Limb (tissue), 2 donors: ENCODE measurements at regions not wholly inside any gene's neighbourhood (a gene's known extent, or its start where the extent isn't known, plus 50 kb on each side); places are given as distances from the start of the nearest gene placed in this dataset.

Experiments
- DNase-seq, 2 donors: peaks; one replicate each; pipeline ENCODE4 v3.0.0-alpha.2; 2016; ENCODE audit errors: extremely low spot score in 2 of 2

DNA sequence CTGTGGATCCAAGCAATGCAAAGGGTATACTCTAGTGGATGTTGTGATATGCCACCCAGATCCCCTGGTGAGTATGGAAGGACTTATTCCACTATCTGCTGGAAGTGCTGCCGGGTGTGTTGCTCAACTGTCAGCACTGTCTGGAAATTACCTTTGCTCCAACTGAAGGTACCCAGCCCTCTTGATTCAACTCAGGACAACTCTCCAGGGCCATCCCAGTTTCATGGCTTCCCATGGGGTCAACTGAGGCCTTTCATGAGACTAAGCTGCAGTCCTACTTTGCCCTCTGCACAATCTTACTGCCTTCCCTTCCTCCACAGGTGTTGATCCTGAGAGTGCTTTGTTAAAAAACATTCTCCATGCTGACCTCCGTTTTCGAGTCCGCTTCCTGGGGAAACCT lies 99.8 kb downstream of the SPRY1 start:
- no peak for DNase-seq

DNA sequence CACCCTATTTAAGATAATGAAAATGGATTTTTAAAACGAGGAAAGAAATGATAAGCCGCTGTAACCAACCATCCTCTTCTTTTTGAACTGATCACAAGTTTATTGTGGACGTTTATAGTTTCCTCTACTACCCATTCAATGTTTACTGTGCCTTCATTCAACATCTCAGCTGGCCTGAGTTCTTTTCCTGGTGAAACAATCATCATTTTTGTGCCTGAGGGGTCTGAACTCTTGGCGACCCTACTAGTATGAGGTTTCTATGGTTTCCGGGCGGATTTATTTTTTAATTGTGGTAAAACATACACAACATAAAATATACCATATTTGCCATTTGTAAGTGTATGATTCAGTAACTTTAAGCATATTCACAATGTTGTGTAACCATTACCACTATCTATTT lies 100.7 kb downstream of the SPRY1 start:
- no peak for DNase-seq

DNA sequence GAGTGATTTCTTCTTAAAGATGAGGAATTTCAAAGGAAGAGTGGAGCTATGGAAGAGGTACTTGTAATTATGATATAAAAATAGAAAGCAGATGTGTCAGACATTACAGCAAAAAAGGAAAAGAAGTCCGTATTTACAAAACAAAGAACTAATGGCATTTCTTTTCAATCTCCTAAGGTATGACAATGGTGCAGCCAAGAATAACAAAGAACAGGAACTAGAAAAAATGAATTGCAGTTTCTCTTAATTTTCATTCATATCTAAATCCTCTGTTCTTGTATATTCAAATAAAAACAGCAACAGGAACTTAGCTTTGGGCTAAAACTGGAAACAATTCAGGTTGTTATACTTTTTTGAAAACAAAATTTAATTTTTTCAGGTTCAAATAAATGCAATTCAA lies 105.1 kb downstream of the SPRY1 start:
- DNase-seq, result no peak

DNA sequence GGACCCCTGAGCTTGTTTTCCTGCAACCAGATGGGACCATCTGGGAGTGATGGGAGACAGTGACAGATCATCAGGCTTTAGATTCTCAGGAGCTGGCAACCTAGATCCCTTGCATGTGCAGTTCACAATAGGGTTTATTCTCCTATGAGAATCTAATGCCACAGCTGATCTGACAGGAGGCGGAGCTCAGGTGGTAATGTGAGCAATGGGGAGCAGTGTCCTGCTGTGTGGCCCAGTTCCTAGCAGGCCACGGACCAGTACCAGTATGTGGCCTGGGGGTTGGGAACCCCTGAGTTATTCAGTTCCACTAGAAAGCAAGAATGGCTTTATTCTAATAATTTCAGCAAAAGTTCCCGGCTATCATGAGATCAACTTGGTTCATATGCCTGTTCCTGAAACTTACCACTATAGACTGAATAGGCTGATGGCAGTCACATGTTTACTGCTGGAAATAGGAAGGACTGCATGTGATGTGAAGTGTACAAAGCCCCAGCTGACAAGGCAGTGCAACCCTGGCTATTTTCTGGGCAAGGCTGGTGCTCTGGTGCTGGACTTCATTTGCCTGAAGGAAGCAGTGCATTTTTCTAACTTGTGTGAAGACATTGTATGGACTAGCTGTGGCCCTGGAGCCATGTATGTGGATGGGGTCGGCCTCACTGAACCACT lies 107.2 kb downstream of the SPRY1 start:
- no peak for DNase-seq

DNA sequence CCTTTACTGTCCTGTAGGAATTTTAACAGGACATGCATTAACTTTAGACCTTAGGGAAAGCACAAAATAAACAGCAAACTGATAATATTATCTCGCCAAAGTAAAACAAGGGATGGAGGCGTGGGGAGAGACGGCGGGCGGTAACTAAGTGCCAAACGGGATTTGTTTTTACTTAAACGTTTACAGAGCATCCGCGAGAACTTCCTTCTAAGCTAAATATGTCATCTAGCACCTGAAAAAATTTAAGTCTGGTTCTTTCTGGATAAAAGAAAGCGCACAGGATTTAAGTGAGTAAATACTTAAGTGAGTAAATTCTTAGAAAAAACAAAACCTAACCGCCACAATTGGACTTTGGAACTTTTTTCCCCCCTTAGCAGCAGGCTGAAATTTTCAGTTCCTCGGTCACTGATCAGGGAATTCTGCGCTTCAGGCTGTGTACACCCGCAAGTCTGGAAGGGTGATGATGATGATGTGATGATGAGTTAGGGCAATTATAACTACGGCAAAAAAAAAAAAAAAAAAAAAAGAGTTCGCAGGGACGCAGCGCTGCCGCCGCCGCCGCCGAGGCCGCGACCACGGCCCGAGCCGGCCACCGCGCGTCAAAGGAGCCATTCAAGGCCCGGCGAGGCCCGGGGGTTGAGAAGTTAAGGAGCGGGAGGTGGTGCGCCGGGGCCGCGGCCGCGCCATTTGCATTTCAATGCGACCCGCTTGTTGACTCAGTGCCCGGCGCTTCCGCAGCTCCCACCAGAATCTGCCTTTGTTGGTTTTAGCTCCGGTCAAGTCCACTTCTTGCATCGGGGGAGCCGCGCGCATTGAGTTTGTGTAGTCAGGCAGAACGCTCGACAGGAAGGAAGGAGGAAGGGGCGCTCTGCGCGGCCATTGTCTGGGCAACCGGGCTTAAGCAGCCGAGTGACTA lies 108.8 kb downstream of the SPRY1 start:
- peak; percentile 76 to 85 for DNase-seq

DNA sequence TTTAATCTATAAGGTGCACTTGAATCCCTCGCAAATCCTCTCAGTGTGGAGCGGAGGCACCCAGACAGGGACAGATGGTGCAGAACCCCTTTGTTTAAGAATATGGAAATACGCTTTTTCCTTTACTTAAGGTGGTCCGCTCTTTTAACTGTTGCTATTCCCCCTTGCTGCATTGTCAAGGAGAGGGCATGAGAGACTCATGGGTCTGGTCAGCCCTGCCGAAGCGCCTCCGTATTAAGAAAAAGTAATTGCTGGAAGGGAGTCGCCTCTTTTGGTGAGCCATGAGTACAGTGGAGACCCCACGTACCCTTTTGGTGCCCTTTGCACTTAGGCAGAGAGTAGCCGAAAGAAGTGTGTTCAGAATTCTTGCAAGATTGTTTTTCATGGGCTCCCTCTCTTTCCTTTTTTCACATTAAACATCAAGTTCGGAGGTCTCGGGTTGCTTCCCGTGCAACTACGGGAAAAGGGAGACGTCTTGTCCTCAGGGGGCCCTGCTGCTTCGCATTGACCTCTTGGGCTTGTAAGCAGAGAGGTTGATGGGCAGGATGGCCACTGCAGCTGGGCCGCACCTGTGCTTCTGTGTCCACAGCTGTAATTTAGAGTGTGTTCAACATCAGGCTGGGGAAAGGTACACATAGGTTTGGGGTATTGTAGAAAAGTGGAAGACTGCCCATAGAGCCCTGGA lies 109.6 kb downstream of the SPRY1 start:
- DNase-seq, result no peak

DNA sequence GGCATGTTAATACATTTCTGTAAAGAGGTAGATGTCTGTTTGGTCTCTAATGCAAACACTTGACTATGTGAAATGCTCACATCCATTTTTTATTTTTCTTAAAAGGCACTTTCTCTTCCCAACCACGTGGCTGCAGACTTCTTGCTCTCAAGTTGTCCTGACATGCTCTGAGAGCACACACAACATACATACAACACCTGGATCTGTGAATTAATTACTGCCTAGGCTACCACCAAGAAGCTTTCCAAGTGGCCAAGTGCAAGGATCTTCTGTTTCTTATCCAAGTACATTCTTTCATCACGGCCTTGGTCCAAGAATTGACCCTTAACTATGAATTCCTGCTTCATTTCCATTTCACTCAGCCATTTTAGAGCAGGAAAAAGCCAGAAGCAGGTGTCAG lies 110.8 kb downstream of the SPRY1 start:
- no peak for DNase-seq

DNA sequence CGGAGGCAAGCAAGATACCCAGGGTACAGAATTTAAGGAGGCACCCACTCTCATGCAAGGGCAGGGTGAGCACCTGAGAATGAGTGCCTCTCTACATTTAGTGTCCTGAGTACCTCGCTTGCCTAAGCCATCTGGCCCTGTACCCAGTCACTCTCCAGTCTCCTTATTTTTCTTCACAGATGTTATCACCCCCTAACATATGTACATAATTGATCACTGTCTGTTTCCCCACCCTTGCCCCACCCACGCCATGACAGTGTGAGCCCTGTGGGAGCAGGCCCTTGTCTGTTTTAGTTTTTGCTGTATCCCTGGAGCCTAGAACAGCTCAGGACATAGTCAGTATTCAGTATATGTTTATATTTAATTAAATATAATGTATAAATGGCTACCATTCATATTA lies 113.6 kb downstream of the SPRY1 start:
- DNase-seq, result no peak

DNA sequence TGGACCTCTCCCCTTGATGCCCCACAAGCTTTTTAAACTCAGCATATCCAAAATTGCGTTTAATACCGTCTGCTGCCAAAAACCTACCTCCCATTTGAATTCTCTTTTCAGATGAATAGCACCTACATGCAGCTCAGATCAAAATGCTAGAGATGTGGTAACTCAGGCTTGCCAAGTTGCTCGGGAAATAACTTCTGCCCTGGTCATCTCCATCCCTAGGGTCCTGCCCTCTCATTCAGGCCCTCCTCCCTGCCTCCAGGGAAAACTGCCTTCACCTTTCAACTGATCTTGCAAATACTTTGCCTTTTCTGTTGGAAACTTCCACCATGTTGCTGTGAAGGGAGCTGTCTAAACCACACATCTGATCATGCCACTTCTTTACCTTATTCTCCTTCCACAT lies 114.1 kb downstream of the SPRY1 start:
- no peak for DNase-seq

DNA sequence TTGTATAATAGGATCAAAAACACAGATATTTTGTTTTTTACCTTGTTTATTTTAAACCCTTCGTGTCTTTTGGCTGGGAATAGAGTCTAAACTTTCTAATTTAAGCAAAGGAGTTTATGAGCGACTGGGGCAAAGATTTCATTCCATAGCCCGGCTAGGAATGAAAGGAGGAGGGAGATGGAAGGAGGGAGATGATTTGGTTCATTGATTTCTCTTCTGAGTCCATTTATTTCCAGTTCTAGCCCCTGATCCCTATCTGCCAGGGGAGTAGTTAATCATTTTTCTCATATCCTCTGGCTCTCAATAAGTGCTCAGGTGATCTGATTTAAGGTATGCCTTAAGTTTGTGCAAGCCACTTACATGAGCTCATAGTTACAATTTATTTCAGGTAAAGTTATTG lies 120.0 kb downstream of the SPRY1 start:
- DNase-seq, result no peak

DNA sequence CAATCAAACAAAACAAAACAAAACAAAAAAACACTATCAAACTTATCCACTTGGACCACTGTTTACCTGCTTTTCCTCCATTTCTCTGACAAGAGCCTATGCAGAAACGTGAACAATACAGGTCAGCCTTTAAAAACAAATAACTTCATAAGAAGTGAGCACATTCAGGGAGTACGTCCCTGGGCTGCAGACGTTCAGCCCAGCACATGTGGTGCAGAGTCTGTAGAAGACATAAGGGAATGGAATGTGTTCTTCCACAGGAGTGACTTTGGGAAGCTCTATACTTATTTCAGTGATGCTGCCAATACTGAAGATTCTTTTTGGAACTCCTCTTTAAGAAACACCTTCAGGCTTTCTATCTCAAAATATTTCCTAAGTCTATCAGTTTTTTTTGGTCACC lies 120.6 kb downstream of the SPRY1 start:
- DNase-seq, result peak in 1 of 2 donors; percentile 30

DNA sequence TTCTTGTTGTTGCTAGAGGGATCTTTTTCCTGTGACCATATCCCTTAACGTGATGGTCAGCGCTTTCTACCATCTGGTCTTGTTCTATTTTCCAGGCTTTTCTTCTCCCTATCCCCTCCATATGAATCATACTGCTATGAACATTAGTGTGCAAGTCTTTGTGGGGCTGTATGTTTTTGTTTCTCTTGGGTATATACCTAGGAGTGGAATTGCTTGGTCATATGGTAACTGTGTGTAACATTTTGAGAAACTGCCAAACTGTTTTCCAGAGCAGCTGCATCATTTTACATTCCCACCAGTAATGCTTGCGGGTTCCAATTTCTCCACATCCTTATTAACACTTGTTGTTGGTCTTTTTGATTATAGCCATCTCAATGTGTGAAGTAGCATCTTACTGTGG lies 121.4 kb downstream of the SPRY1 start:
- no peak for DNase-seq

DNA sequence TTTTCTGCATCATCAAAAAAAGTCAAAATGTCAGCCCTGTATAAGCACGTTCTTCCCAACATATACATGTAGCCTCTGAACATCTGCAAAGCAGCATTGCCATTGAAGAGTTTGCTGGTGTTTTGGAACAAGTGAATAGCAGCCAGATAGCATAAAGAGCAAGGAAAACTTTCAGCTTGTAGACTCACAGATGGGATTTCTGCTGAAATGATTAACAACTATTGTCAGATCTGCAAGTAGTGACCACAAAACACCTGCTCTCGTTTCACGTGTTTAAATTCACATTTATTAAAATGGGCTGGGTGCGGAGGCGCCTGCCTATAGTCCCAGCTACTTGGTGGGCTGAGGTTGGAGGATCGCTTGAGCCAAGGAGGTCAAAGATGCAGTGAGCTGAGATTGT lies 123.7 kb downstream of the SPRY1 start:
- peak in 1 of 2 donors; percentile 67 for DNase-seq

DNA sequence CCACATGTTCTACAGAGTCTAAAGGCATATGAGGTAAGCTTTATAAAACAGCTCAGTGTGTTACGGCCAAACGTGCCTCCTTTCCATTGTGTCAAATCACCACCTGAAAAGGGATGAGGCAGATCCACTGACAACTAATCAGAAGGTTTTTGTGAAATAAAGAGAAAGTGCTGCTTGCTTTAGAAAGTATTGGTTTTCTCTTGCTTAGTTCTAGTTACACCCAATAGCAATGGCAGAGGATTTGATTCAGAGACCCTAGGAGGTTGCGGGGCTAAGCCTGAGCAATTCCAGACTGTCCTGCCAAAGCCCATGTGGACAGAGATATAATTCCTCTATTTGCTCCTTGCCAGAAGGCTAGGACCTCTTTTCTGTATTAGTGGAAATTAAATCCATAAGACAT lies 125.5 kb downstream of the SPRY1 start:
- peak in 1 of 2 donors; percentile 46 for DNase-seq

DNA sequence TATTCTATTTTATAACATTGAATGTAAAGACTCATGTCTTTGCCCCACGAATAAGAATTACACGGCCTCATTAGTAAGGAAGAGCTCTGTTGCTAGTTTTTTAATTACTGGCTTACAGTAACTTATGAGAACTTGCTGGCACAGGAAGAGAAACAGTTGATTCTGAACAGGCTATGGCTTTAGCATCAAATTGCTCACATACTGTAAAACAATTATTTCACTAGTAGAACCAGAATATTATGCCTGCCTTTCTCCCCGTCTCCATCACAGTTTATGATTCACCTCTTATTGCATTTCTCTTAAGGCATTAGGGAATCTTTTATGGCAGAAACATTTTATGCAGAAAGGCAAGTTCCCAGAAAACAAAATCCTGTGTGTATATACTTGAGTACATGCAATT lies 126.1 kb downstream of the SPRY1 start:
- peak in 1 of 2 donors; percentile 48 for DNase-seq

DNA sequence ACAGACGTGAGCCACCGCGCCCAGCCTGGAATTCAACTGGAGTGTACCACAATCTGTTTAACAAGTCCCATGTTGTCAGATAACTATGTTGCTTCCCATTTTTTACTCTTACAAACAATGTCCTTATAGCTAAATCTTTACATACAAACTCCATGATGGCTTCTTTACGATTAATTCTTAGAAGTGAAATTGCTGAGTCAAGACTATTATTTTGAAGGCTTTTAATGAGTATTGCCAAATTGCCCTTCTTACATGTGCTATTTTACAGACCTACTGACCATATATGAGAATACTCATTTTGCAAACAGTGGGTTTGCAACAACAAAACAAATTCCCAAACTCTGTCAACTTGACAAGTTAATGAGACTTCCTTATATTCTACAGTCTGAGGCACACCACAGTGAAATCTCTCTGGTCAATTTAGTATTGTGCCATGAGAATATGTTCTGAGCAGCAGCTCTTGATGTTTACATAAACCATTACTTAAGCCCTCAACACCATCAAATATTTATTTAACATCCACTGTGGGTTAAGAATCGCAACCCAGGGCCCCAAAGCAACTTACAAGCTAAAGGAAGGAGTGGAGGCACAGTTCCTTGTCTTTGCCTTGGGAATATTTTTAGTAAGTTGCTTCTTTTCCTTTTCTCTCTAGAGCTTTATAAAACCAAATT lies 128.5 kb downstream of the SPRY1 start:
- no peak for DNase-seq

DNA sequence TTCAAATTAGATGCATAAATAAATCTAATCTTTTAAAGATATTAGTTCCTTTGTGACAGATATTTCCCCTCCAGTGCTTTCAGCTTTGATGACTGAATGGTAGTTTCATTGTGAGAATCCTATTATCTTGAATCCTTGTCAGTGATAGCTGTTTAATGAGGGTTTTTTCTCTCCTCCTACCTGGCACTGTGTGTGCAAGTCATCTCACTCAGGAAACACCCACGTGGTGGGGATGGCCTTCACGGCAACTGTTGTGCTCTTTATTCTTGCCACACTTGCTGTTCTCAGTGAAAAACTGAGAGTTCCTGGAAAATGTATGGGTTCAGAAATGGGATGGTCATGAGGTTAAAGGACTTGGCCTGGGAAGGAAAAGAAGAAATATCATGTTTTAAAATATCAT lies 129.9 kb downstream of the SPRY1 start:
- no peak for DNase-seq

DNA sequence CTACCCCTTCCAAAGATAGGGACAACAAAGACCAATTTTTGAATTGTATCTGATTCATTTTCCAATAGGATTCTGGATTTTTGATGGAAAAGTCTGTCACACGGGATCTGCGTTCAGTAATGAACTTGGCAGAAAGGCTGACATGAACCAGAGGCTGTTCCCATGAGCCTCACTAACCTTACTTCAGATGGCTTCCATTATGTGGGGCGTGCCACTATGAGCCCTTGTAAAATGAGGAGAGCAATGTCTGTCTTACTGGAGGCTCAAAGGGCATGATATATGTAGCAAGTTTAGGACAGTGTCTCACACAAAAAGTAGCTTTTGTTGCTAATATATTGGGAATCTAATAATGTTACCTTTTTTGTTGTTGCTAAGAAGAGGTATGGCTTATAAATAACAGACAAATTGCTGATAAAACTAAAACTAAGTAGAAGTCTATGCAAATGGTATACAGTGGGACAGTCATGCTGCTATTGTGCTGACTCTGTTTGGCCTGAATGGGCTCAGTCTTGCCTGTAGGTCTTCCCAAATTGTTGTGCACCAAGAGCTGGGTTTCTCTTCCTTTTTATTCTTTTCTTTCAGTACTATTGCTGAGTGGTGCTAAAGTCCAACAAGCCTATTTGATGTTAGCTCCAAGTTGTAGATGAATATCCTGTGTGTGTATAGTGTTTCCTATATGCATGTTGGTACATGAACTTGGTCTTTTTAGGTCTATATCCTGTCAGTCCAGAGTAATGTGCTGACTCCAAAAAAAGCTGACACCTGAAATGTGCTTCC lies 132.1 kb downstream of the SPRY1 start:
- no peak for DNase-seq

DNA sequence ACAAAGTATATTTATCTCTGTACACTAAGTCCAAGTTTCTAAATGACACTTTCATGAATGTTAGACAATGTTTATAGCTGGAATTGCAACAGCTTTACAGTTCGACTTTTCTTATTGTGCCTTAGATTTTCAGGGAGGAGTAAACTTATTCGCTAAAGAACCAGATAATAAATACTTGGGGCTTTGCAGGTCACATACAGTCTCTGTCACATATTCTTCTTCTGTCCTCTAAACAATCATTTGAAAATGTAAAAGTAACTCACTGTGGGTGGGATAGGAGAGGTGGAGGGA lies 132.6 kb downstream of the SPRY1 start:
- no peak for DNase-seq

DNA sequence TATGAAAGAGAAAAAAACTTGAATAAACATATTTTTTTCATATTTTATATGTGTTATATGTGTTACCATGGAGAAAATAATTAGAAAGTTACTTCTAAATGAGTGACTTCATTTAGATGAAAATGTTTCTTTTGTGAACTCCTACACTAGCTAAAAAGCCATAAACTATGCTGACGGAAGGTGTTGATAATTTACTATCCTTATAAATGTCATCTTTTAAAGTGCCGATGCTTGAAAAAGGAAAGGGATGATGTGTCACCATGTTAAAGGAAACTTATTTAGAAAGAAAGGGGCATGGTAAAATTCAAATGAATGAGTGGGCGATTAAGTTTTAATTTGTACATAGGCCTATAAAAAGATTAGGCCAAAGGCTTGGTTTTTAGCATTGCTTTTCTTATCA lies 133.8 kb downstream of the SPRY1 start:
- no peak for DNase-seq

DNA sequence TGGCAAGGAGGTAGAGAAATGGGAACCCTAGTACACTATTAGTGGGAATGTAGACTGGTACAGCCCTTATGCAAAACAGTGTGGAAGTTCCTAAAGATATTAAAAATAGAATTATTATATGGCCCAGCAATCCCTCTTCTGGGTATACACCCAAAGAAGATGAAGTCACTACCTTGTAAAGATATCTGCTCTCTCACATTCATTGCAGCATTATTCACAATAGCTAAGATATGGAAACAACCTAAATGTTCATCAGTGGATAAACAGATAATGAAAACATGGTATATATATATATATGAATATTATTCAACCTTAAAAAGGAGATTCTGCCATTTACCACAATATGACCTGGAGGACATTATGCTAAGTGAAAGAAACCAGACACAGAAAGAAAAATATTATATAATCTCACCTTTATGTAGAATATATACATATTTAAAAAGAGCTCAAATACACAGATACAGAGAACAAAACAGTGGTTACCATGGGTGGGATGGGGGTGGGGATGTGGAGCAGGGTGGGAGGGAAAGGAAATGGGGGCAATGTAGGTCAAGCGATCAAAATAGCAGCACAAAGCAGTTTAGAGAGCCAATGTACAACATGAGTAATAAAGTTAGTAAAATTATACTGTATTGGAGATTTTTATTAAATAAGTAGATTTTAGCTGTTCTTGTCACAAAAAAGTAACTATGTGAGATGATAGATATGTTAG lies 138.6 kb downstream of the SPRY1 start:
- DNase-seq, result no peak
